HEK293T (cell line): ENCODE measurements at regions not wholly inside any gene's neighbourhood (a gene's known extent, or its start where the extent isn't known, plus 50 kb on each side); places are given as distances from the start of the nearest gene placed in this dataset.

Experiments used
- CTCF ChIA-PET: fragments of 350-600 bp; formaldehyde crosslinking; extraction: SDS; loops from one replicate; lab custom pipeline; 2021; ENCODE audit warnings: antibody characterized with exemption, inconsistent platforms; lab: Yijun Ruan, JAX
- POLR2A ChIA-PET: fragments of 350-600 bp; formaldehyde crosslinking; extraction: SDS; loops from one replicate; lab custom pipeline; 2020; ENCODE audit warnings: antibody characterized with exemption, inconsistent platforms; lab: Yijun Ruan, JAX
- DNase-seq: peaks from one replicate; pipeline ENCODE4 v3.0.0; 2012; ENCODE audit warnings: mixed read lengths; ENCODE audit errors: extremely low spot score
- ARNT ChIP-seq: fragments of 450-650 bp; IDR thresholded peaks from 2 replicates; pipeline ENCODE4 v1.6.1; 2017; ENCODE audit warnings: mild to moderate bottlenecking
- BHLHE40 ChIP-seq: fragments of 450-650 bp; IDR thresholded peaks from 2 replicates; pipeline ENCODE4 v1.6.1; 2016; ENCODE audit warnings: mild to moderate bottlenecking, moderate library complexity, borderline replicate concordance
- CTBP1 ChIP-seq: fragments of 450-650 bp; IDR thresholded peaks from 2 replicates; pipeline ENCODE4 v1.6.1; 2016; ENCODE audit warnings: borderline replicate concordance
- ELF4 ChIP-seq: fragments of 450-650 bp; IDR thresholded peaks from 2 replicates; pipeline ENCODE4 v1.6.1; 2017; ENCODE audit warnings: antibody characterized with exemption
- FOXA1 ChIP-seq: fragments of 450-650 bp; IDR thresholded peaks from 2 replicates; pipeline ENCODE4 v1.6.1; 2016; ENCODE audit warnings: mild to moderate bottlenecking
- FOXK2 ChIP-seq: fragments of 450-650 bp; IDR thresholded peaks from 2 replicates; pipeline ENCODE4 v1.6.1; 2016; ENCODE audit warnings: mild to moderate bottlenecking
- FOXM1 ChIP-seq: fragments of 450-650 bp; IDR thresholded peaks from 2 replicates; pipeline ENCODE4 v1.6.1; 2017; ENCODE audit warnings: mild to moderate bottlenecking, borderline replicate concordance
- HDGF ChIP-seq: fragments of 450-650 bp; IDR thresholded peaks from 2 replicates; pipeline ENCODE4 v1.6.1; 2017; ENCODE audit warnings: antibody characterized with exemption, borderline replicate concordance
- L3MBTL2 ChIP-seq: fragments of 450-650 bp; conservative IDR thresholded peaks from 2 replicates; pipeline ENCODE4 v1.6.1; 2016; ENCODE audit warnings: mild to moderate bottlenecking
- LEF1 ChIP-seq: fragments of 450-650 bp; IDR thresholded peaks from 2 replicates; pipeline ENCODE4 v1.6.1; 2017; ENCODE audit warnings: mild to moderate bottlenecking, borderline replicate concordance
- NFRKB ChIP-seq: fragments of 450-650 bp; IDR thresholded peaks from 2 replicates; pipeline ENCODE4 v1.6.1; 2016; ENCODE audit warnings: mild to moderate bottlenecking, moderate library complexity
- SP1 ChIP-seq: fragments of 450-650 bp; IDR thresholded peaks from 2 replicates; pipeline ENCODE4 v1.6.1; 2017
- SUZ12 ChIP-seq: fragments of 450-650 bp; IDR thresholded peaks from 2 replicates; pipeline ENCODE4 v1.6.1; 2016; ENCODE audit warnings: mild to moderate bottlenecking
- TARDBP ChIP-seq: fragments of 450-650 bp; IDR thresholded peaks from 2 replicates; pipeline ENCODE4 v1.6.1; 2016
- ZNF384 ChIP-seq: fragments of 450-650 bp; IDR thresholded peaks from 2 replicates; pipeline ENCODE4 v1.6.1; 2016
- TF ChIP-seq, protein P1 (sequence below): fragments of 450-650 bp; IDR thresholded peaks from 2 replicates; pipeline ENCODE4 v1.6.1; 2016

DNA sequence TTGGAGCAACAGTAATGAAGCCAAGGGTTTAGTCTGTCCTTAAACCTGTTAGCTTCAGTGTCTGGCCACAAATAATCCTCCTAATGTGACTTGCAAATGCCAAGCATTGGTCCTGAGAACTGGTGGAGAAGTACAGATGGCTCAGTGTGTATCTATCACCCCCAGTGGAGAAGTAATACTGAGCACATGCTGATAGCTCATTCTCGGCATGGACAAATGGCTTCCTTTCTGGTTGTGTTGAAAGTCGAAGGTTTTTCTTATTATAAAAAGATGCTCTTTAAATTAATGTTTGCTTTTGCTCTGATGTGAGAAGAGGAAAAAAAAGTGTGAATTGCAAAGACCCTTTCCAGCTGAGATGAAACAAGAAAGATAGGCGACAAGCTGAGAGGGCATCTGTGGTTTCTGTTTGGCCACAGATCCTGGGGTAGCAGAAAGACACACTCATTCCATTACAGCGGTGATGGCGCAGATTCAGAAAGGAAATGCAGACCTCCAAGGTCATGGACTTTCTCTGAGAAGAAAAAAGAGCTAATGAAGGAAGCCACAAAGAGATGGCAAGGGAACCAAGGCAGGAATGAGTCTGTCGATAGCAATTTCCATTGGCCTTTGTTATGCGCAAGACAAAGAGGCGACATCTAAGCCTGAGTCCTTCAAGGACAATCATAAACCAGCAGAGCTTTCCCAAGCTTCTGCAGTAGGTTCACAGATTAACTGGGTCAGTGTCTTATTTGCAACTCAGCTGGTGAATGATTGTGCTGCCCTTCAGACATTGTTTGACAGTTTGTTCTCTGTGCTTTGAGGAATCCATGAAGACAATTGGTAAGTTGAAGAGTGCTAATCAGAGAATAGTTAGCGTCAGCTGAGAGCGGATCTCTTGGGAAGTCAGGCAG, 155.5 kb upstream of the RGS6 start:
- TF ChIP-seq FOXA1, result no peak
- TF ChIP-seq L3MBTL2, result 0 out of 2 replicates have a peak, but pooled peaks have one; percentile 16
- no peak for DNase-seq
- ChIA-PET POLR2A (no interaction called here), CTCF (no interaction called here)

DNA sequence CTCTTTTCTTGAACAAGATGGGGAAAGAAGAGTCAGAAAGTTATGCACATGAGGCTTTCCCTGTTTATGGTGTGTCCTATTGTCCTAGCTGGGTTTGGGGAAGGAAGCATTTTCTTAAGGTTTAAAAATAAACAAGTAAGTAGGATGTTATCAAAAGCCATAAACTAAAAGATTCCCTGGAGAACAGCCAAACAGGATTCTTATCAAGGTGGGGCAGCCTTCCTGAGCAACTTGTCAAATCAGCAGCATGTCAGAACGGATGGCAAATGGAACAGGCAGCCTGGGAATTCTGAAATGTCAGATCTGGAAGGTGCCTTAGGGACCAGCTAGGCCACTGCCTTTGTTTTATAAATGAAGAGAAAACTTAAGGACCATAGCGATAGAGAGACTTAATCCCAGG, 152.2 kb upstream of the RGS6 start:
- ChIA-PET POLR2A (no interaction called here), CTCF (interaction anchor here (1.1 to 1.3 kb wide), 2 partner anchors 27 to 75 kb away, joined by 3 to 4 read pairs; no protein-coding TSS in a partner anchor)
- no peak for TF ChIP-seq ELF4
- TF ChIP-seq TARDBP, result no peak
- no peak for TF ChIP-seq FOXM1
- TF ChIP-seq FOXA1, result no peak
- no peak for TF ChIP-seq ZNF384
- no peak for TF ChIP-seq ARNT
- no peak for TF ChIP-seq BHLHE40
- TF ChIP-seq FOXK2, result no peak
- no peak for TF ChIP-seq SP1
- TF ChIP-seq, protein P1, sequence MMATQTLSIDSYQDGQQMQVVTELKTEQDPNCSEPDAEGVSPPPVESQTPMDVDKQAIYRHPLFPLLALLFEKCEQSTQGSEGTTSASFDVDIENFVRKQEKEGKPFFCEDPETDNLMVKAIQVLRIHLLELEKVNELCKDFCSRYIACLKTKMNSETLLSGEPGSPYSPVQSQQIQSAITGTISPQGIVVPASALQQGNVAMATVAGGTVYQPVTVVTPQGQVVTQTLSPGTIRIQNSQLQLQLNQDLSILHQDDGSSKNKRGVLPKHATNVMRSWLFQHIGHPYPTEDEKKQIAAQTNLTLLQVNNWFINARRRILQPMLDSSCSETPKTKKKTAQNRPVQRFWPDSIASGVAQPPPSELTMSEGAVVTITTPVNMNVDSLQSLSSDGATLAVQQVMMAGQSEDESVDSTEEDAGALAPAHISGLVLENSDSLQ, result no peak

DNA sequence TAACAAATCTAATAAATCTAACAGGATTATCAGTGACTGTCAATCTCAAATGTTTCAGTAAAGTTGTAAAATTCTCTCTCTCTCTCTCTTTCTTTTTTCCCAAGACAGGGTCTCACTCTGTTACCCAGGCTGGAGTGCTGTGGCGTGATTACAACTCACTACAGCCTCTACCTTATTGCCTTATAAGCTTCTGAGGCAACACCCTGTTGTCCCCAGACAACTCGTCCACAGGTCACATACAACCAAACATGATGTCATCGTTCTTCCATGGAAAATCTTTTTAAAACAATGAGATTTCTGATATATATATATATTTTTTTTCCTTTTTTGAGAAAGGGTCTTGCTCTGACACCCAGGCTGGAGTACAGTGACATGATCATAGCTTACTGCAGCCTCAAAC, 151.4 kb upstream of the RGS6 start:
- POLR2A ChIA-PET, result no interaction called here
- CTCF ChIA-PET, result interaction anchor here (1.1 kb wide), 1 partner anchor 28 kb away, joined by 4 read pairs; no protein-coding TSS in a partner anchor
- DNase-seq, result no peak
- TF ChIP-seq LEF1 (no peak), FOXA1 (no peak), SP1 (no peak), SUZ12 (no peak), ARNT (no peak), BHLHE40 (no peak), ELF4 (no peak)

More for the DNA sequence above, 152.2 kb upstream of the RGS6 start:
- DNase-seq, result no peak

DNA sequence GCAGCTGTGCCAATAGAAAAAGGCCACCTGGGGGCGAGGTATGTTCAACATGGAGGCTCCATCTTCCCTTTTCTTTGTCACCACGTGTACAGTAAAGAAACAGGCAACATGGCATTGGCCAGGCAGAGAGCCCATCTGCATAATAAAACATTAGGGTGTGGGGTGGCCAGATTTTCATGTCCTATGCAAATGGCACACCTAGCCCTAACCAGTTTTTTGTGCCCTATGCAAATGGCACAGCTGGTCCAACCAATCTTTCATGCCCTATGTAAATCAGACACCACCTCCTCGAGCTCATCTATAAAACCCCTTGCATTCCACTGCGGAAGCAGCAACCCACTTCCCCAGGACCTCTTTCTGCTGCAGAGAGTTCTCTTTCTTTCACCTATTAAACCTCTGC, 149.1 kb upstream of the RGS6 start:
- ChIA-PET POLR2A (no interaction called here), CTCF (no interaction called here)
- TF ChIP-seq NFRKB (no peak), LEF1 (no peak), BHLHE40 (no peak), CTBP1 (no peak), HDGF (no peak), TARDBP (no peak), FOXA1 (no peak), SP1 (no peak), ZNF384 (no peak), ARNT (no peak), FOXK2 (no peak)
- no peak for DNase-seq

DNA sequence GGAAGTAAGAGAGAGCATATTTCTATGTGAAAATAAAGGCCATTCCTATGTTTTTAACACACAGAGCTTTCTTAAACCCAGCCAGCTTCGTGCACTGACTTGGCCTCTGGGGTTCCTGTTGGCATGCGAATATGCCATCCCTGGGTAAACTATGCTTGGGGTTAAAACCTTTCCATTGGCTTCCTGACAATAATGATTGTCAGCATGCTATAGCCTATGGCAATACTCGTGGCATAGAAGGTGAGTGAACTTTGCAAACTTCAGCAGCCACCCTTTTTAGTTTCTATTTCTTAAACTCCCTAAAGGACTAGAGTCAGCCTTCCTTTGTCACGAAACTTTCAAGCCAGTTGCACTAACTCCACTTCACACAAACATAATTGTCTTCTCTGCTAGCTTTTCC, 148.4 kb upstream of the RGS6 start:
- ChIA-PET CTCF (interaction anchor here (0.7 kb wide), 1 partner anchor 589 kb away, joined by 3 read pairs; no protein-coding TSS in a partner anchor), POLR2A (no interaction called here)
- DNase-seq, result no peak
- TF ChIP-seq SP1, result no peak
- no peak for TF ChIP-seq CTBP1
- no peak for TF ChIP-seq TARDBP
- TF ChIP-seq, protein P1, result no peak
- TF ChIP-seq FOXM1, result no peak
- no peak for TF ChIP-seq SUZ12
- TF ChIP-seq HDGF, result no peak
- no peak for TF ChIP-seq NFRKB
- no peak for TF ChIP-seq BHLHE40
- no peak for TF ChIP-seq ARNT
- no peak for TF ChIP-seq ZNF384
- TF ChIP-seq L3MBTL2, result no peak
- TF ChIP-seq FOXK2, result no peak
- TF ChIP-seq FOXA1, result no peak
- no peak for TF ChIP-seq ELF4
- no peak for TF ChIP-seq LEF1

DNA sequence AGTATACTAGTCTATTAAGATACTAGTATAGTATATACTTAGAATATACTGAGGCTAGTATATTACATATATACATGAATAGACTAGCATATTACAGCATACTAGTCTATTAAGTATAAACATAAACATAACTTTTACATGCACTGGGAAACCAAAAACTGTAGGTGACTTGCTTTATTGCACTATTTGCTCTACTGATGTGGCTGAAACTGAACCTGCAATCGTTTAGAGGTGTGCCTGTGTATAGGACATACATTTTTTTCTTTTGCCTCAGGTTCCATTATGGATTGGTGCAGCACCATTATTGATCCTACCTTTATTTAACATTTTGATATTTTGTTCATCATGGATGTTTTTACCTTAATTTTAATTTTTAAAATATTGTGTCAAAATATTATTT, 143.2 kb upstream of the RGS6 start:
- ChIA-PET CTCF (no interaction called here), POLR2A (no interaction called here)
- TF ChIP-seq HDGF (no peak), FOXK2 (no peak), SUZ12 (no peak), BHLHE40 (no peak), FOXM1 (no peak), ELF4 (no peak), ARNT (no peak), TARDBP (no peak), FOXA1 (no peak), SP1 (no peak), LEF1 (no peak), NFRKB (no peak), L3MBTL2 (no peak), CTBP1 (no peak), ZNF384 (no peak)
- TF ChIP-seq, protein P1, result no peak
- no peak for DNase-seq
